ENCODE measurements at regions not wholly inside any gene's neighbourhood (a gene's known extent, or its start where the extent isn't known, plus 50 kb on each side); places are given as distances from the start of the nearest gene placed in this dataset.

DNA sequence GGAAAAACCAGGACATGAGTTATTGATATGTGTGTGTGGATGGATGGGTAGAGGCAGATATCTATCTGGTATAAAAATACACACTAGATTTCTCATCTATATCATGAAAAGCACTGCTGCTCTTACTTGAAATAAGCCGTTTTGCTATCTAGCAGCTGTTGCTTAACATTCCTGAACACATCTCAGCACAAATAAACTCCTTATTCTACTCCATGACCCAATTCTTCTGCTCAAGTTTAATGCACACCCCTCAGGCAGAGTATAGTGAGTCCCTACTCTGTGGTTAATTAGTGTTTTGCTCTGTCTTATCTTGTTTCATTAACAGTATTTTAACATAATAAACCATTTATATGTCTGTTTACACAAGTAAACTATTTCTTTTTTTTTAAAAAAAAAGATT, 134.2 kb downstream of the CBLN2 start:
- Mint-ChIP-seq H3K27ac (no peak overlapping the region), H3K9me3 (no peaks in the 10 kb centered on the region), H3K4me3 (no peak overlapping the region), H3K27me3 (ENCODE audit: low read depth) (no peaks in the 10 kb centered on the region), H3K4me1 (ENCODE audit: low read depth) (no peaks in the 10 kb centered on the region), H3K36me3 (ENCODE audit: low read depth) (no peaks in the 10 kb centered on the region)
- no peak for DNase-seq (ENCODE audit: low spot score)

DNA sequence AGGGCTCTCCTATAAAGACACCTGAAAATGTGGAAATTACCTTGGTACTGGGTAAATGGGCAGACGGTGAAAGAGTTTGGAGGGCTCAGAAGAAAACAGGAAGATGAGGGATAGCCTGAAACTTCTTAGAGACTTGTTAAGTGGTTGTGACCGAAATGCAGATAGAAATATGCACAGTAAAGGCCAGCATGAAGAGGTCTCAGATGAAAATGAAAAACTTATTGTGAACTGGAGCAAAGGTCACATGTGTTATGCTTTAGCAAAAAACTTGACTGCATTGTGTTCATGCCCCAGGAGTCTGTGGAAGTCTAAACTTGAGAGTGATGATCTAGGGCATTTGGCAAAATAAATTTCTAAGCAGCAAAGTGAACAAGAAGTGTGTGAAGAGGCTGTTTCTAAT, 137.1 kb downstream of the CBLN2 start:
- no peak for DNase-seq (ENCODE audit: low spot score)
- no peaks in the 10 kb centered on the region for H3K9me3 Mint-ChIP-seq
- H3K27me3 Mint-ChIP-seq (ENCODE audit: low read depth): no peaks in the 10 kb centered on the region
- no peak overlapping the region for H3K27ac Mint-ChIP-seq
- H3K4me1 Mint-ChIP-seq (ENCODE audit: low read depth): no peaks in the 10 kb centered on the region
- H3K4me3 Mint-ChIP-seq: no peak overlapping the region
- H3K36me3 Mint-ChIP-seq (ENCODE audit: low read depth): no peaks in the 10 kb centered on the region

DNA sequence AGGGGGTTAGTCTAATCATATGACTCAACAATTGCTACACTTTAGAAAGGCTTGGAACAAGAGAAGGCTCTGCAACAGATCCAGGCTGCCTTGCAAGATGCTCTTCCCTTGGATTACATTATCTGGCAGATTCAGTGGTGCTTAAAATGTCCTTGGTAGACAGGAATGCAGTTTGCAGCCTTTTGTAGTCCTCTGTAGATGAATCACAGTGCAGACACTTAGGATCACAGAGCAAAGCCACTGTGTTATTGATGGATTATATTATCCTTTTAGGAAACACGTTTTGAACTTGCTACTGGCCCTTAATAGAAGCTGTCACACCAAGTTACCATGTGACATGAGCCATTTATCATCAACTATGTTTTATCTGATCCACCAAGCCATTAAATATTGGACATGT, 152.2 kb downstream of the CBLN2 start:
- Mint-ChIP-seq H3K36me3 (ENCODE audit: low read depth) (no peaks in the 10 kb centered on the region), H3K27ac (no peak overlapping the region), H3K27me3 (ENCODE audit: low read depth) (no peaks in the 10 kb centered on the region), H3K4me1 (ENCODE audit: low read depth) (no peaks in the 10 kb centered on the region), H3K4me3 (no peak overlapping the region), H3K9me3 (peaks cover 22% of the 10 kb centered on the region)
- DNase-seq (ENCODE audit: low spot score): no peak

DNA sequence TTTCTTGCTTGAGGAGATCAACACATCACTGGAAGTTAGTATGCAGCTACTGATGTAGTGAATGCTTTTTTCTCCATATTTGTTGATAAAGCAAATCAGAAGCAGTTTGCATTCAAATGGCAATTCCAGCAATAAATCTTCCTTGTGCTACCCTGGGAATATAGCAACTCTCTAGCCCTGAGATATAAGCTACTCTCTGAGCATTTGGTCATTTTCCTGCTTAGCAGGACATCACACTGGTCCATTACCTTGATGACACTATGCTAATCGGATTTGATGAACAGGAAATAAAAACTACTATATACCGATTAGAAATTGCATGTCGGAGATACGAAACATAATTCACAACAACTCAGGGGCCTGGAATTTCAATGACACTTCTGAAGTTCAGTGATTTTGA, 152.7 kb downstream of the CBLN2 start:
- Mint-ChIP-seq H3K27ac (no peak overlapping the region), H3K4me1 (ENCODE audit: low read depth) (no peaks in the 10 kb centered on the region), H3K4me3 (no peak overlapping the region), H3K36me3 (ENCODE audit: low read depth) (no peaks in the 10 kb centered on the region), H3K27me3 (ENCODE audit: low read depth) (no peaks in the 10 kb centered on the region), H3K9me3 (peaks cover 22% of the 10 kb centered on the region)
- no peak for DNase-seq (ENCODE audit: low spot score)

DNA sequence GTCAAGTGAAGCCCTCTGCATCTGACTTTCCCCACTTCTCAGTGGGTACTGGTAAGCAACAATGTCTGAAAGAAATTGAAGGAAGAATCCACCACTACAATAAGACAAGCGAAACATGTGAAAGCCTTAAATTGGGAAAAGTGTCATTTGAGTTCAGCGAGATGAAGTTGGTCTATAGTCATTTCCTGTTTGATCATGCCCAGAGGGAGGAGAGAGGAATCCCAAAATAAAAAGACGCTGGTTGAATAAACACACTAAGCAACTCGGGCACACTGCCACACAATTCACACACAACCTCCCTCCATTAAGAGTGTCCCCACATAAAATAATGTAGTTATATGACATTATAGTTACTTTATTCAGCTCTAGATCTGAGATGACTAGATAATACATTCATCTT, 166.1 kb downstream of the CBLN2 start:
- peaks cover 8% of the 10 kb centered on the region for H3K9me3 Mint-ChIP-seq
- H3K4me1 Mint-ChIP-seq (ENCODE audit: low read depth): no peaks in the 10 kb centered on the region
- no peak for DNase-seq (ENCODE audit: low spot score)
- H3K4me3 Mint-ChIP-seq: no peak overlapping the region
- no peak overlapping the region for H3K27ac Mint-ChIP-seq
- no peaks in the 10 kb centered on the region for H3K36me3 Mint-ChIP-seq (ENCODE audit: low read depth)
- no peaks in the 10 kb centered on the region for H3K27me3 Mint-ChIP-seq (ENCODE audit: low read depth)

DNA sequence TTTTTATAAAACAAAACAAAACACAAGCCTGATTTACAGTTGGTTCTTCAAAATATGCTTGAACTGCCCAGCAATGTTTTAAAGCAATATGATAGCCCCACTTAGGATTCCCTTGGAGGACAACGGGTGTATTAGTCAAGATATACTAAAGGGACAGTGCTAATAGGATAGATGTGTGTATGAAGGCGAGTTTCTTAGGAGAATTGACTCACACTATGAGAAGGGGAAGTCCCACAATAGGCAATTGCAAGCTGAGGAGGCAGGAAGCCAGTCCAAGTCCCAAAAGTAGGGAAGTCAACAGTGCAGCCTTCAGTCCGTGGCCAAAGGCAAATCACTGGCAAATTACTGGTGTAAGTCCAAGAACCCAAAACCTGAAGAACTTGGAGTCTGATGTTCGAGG, 167.9 kb downstream of the CBLN2 start:
- no peaks in the 10 kb centered on the region for H3K27me3 Mint-ChIP-seq (ENCODE audit: low read depth)
- H3K4me3 Mint-ChIP-seq: no peak overlapping the region
- H3K9me3 Mint-ChIP-seq: peaks cover 13% of the 10 kb centered on the region
- DNase-seq (ENCODE audit: low spot score): no peak
- no peaks in the 10 kb centered on the region for H3K4me1 Mint-ChIP-seq (ENCODE audit: low read depth)
- H3K36me3 Mint-ChIP-seq (ENCODE audit: low read depth): no peaks in the 10 kb centered on the region
- H3K27ac Mint-ChIP-seq: no peak overlapping the region

DNA sequence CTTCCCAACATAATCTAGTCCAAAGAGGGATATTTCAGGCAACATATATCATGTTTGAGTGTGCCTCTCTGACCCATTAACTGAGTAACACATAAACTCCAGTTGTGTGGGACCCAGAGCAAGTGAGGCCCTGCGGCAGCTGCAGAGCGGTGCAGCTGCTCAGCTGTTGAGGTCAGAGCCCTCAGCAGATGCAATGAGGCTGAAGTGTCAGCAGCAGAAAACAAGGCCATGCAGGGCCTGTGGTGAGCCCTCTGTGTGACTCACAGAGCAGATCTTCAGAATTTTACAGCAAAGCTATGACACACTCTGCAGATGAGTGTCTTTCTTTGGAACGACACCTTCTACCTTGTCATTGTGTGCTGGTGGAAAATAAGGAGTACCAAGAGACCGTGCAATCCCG, 168.5 kb downstream of the CBLN2 start:
- Mint-ChIP-seq H3K4me1 (ENCODE audit: low read depth) (no peaks in the 10 kb centered on the region), H3K4me3 (no peak overlapping the region), H3K36me3 (ENCODE audit: low read depth) (no peaks in the 10 kb centered on the region), H3K27ac (no peak overlapping the region), H3K27me3 (ENCODE audit: low read depth) (no peaks in the 10 kb centered on the region), H3K9me3 (peaks cover 13% of the 10 kb centered on the region)
- DNase-seq (ENCODE audit: low spot score): no peak

DNA sequence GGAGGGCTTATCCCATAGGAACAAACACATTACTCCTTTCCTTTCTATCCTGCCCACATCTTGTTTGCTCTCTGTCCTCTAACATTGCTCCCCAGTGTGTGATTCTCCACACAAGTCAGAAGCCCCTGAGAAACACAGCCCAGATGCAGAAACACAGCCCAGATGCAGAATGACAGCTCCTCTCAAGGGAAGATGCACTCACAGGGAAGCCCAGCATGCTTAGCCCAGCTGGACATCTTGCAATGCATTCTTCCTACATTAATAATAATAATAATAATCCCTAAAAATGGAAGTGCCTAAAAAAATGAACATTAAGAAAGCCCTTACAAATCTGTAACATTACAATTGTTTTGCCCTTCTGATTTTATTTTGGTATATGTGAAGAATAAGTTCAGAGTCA, 172.1 kb downstream of the CBLN2 start:
- Mint-ChIP-seq H3K4me1 (ENCODE audit: low read depth) (no peaks in the 10 kb centered on the region), H3K27ac (no peak overlapping the region), H3K36me3 (ENCODE audit: low read depth) (no peaks in the 10 kb centered on the region), H3K27me3 (ENCODE audit: low read depth) (no peaks in the 10 kb centered on the region), H3K9me3 (peaks cover 10% of the 10 kb centered on the region), H3K4me3 (no peak overlapping the region)
- DNase-seq (ENCODE audit: low spot score): no peak

DNA sequence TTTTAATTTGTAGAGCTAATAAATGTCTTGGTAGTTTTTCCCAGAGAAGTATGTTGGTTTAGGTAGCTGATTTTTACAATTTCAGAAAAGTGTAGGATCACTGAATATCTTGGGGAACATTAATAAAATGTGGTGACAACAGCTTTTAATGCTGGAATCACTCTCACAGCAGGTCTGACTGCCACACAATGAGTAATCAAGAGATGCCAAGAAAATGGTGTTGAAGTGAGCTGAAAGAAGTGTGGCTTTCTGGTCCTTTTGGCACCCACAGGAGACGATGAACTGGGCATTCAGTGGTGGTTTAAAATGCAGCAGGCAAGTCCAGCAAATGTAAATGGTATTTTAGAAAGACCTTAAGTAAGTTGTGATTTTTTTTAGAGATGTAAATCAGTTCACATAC, 175.8 kb downstream of the CBLN2 start:
- Mint-ChIP-seq H3K27ac (no peak overlapping the region), H3K9me3 (peaks cover 10% of the 10 kb centered on the region)
- DNase-seq (ENCODE audit: low spot score): no peak

DNA sequence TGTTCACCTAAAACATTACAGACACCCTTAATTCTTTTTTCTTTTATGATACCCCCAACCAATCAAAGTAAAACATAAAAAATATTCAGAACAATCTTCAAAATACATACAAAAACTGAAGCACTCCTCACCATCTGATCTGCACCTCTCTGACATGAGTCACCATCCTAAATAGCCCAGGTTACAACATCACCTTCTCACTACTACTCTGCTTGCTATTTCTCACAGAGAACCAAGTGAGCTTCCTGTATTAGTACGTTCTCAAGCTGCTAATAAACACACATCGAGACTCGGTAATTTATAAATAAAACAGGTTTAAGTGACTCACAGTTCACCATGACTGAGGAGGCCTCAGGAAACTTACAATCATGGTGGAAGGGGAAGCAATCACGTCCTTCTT, 183.5 kb downstream of the CBLN2 start:
- no peak for DNase-seq (ENCODE audit: low spot score)
- H3K4me3 Mint-ChIP-seq: no peak overlapping the region
- H3K36me3 Mint-ChIP-seq (ENCODE audit: low read depth): no peaks in the 10 kb centered on the region
- H3K9me3 Mint-ChIP-seq: peaks cover 5% of the 10 kb centered on the region
- no peaks in the 10 kb centered on the region for H3K4me1 Mint-ChIP-seq (ENCODE audit: low read depth)
- no peaks in the 10 kb centered on the region for H3K27me3 Mint-ChIP-seq (ENCODE audit: low read depth)
- H3K27ac Mint-ChIP-seq: no peak overlapping the region

More for the DNA sequence above, 175.8 kb downstream of the CBLN2 start:
- Mint-ChIP-seq H3K4me3 (no peak overlapping the region), H3K27me3 (ENCODE audit: low read depth) (no peaks in the 10 kb centered on the region), H3K4me1 (ENCODE audit: low read depth) (no peaks in the 10 kb centered on the region), H3K36me3 (ENCODE audit: low read depth) (no peaks in the 10 kb centered on the region)

DNA sequence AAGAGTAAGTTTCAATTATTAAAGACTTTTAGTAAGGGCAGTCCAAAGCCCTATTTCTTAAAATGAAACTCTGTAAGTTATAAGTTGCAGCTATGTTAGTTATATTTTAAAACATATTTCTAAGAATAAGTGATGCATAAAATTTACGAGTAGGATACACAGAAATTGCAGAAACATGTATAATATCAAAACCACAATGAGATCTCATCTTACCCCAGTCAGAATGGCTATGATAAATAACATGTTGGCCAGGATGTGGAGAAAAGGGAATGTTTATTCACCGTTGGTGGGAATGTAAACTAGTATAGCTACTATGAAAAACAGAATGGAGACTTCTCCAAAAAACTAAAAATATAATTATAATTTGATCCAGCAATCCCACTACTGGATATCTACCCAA, 201.2 kb downstream of the CBLN2 start:
- H3K27ac Mint-ChIP-seq: no peak overlapping the region
- no peak for DNase-seq (ENCODE audit: low spot score)
- H3K9me3 Mint-ChIP-seq: no peaks in the 10 kb centered on the region
- H3K4me3 Mint-ChIP-seq: no peak overlapping the region
- no peaks in the 10 kb centered on the region for H3K27me3 Mint-ChIP-seq (ENCODE audit: low read depth)
- H3K36me3 Mint-ChIP-seq (ENCODE audit: low read depth): no peaks in the 10 kb centered on the region
- no peaks in the 10 kb centered on the region for H3K4me1 Mint-ChIP-seq (ENCODE audit: low read depth)

DNA sequence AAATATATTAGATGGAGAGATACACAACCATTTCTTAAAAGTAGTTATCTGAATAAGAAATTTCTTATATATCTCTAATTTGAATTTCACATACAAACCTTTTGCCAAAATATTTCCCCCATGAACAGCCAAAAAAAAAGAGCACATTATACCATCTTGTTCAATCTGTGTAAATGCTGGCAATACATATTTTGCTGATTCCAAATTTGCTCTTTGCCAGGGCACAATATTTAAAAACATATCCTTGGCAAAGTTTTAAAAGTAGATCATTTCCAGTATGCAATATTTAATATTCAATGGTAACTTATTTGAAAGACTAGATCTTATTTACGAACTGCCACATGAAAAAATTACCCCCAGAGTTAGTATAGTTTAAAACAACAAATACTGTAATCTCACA, 204.2 kb downstream of the CBLN2 start:
- H3K36me3 Mint-ChIP-seq (ENCODE audit: low read depth): no peaks in the 10 kb centered on the region
- no peaks in the 10 kb centered on the region for H3K9me3 Mint-ChIP-seq
- no peak overlapping the region for H3K27ac Mint-ChIP-seq
- H3K27me3 Mint-ChIP-seq (ENCODE audit: low read depth): no peaks in the 10 kb centered on the region
- H3K4me1 Mint-ChIP-seq (ENCODE audit: low read depth): no peaks in the 10 kb centered on the region
- DNase-seq (ENCODE audit: low spot score): no peak
- no peak overlapping the region for H3K4me3 Mint-ChIP-seq

DNA sequence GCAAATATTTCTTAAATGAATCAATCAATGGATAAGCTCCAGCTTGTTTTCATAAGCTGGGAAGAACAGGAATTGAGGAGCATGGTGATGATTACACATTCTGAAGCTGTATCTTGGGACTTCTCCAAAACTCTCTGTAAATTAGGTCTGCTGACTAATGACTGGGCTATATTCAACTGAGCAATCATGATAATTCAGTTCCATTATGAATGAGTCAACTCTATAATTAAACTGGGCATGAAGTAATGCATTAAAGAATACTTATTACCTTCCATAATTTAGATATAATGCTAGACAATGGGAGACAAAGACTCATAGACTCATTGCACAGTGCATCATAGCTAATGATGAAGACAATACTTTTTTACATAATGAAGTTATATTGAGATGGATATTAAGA, 207.4 kb downstream of the CBLN2 start:
- no peaks in the 10 kb centered on the region for H3K9me3 Mint-ChIP-seq
- H3K4me3 Mint-ChIP-seq: no peak overlapping the region
- no peaks in the 10 kb centered on the region for H3K4me1 Mint-ChIP-seq (ENCODE audit: low read depth)
- no peak for DNase-seq (ENCODE audit: low spot score)
- no peaks in the 10 kb centered on the region for H3K27me3 Mint-ChIP-seq (ENCODE audit: low read depth)
- H3K27ac Mint-ChIP-seq: no peak overlapping the region
- H3K36me3 Mint-ChIP-seq (ENCODE audit: low read depth): no peaks in the 10 kb centered on the region

DNA sequence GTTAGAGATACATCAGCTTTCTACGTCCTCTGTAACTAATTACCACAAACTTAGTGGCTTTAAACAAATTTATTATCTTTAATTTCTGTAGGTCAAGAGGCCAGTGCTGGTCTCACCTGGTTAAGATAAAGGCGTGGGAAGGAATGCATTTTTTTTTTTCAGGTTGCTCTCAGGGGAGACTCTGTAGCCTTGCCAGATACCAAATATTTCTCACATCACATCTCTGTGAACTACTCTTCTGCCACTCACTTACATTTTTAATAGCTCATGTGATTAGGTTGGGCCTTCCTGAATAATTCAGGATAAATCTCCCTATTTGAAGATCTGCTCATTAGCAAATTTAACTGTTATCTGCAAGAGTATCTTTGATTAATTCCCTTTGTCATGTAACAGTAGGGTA, 214.6 kb downstream of the CBLN2 start:
- DNase-seq (ENCODE audit: low spot score): no peak
- H3K4me3 Mint-ChIP-seq: no peak overlapping the region
- no peaks in the 10 kb centered on the region for H3K36me3 Mint-ChIP-seq (ENCODE audit: low read depth)
- H3K27me3 Mint-ChIP-seq (ENCODE audit: low read depth): no peaks in the 10 kb centered on the region
- no peaks in the 10 kb centered on the region for H3K9me3 Mint-ChIP-seq
- no peaks in the 10 kb centered on the region for H3K4me1 Mint-ChIP-seq (ENCODE audit: low read depth)
- H3K27ac Mint-ChIP-seq: no peak overlapping the region

DNA sequence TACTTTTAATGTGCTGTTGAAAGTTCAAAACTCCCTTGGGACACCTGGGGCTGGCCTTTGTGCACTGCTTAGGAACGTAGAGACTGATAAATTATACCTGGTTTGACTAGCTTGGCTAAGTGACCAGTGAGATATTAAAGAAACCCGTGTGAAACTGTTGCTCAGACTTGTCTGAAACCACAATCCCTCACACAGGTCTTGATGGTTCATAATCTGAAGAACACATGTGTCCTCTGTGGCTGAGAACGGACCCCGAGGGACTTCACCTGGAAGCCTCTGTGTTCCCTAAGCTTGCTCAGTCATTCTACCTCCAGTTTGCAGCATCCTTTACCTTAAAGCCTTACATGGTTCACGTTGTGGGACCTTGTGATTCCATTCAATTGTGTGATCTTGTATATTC, 218.8 kb downstream of the CBLN2 start:
- no peaks in the 10 kb centered on the region for H3K4me1 Mint-ChIP-seq (ENCODE audit: low read depth)
- no peak overlapping the region for H3K4me3 Mint-ChIP-seq

DNA sequence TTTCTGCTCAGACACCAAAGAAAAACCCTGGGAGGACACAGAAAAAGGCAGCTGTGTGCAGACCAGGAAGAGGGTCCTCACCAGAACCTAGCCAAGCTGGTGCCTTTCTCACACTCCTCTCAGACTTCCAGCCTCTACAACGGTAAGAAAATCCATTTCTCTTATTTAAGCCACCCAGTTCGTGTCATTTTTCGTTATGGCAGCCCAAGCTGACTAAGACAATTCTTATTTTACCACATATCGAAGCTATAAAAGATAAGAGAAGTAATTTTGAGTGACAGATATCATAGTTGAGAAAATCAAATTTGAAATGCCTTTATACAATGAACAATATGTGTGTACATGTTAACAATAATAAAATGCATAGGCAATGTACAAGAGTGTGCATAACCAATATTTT, 219.5 kb downstream of the CBLN2 start:
- peaks cover 9% of the 10 kb centered on the region for H3K9me3 Mint-ChIP-seq
- H3K27ac Mint-ChIP-seq: no peak overlapping the region
- H3K27me3 Mint-ChIP-seq (ENCODE audit: low read depth): no peaks in the 10 kb centered on the region
- no peak for DNase-seq (ENCODE audit: low spot score)
- H3K36me3 Mint-ChIP-seq (ENCODE audit: low read depth): no peaks in the 10 kb centered on the region
- no peak overlapping the region for H3K4me3 Mint-ChIP-seq
- H3K4me1 Mint-ChIP-seq (ENCODE audit: low read depth): no peaks in the 10 kb centered on the region

More for the DNA sequence above, 218.8 kb downstream of the CBLN2 start:
- Mint-ChIP-seq H3K27ac (no peak overlapping the region), H3K27me3 (ENCODE audit: low read depth) (no peaks in the 10 kb centered on the region), H3K9me3 (peaks cover 9% of the 10 kb centered on the region), H3K36me3 (ENCODE audit: low read depth) (no peaks in the 10 kb centered on the region)
- no peak for DNase-seq (ENCODE audit: low spot score)

Measured in T-helper 2 cell treated with Interferon-gamma antibody and Interleukin-4, amounts not matched to agents 5 μg/mL and 100 μg/mL, for 36 hours (primary cell).